Muscle layer of colon (tissue), 2 donors: ENCODE measurements at regions not wholly inside any gene's neighbourhood (a gene's known extent, or its start where the extent isn't known, plus 50 kb on each side); places are given as distances from the start of the nearest gene placed in this dataset.

ENCODE experiments used
- H3K27ac ChIP-seq: one replicate; pipeline ENCODE4 v1.7.0; 2013; ENCODE audit warnings: low read depth, mild to moderate bottlenecking, low read length, moderate library complexity
- H3K27me3 ChIP-seq, 2 donors: one replicate each; pipeline ENCODE4 v1.7.0; 2013; ENCODE audit warnings: low read length in 2 of 2, mild to moderate bottlenecking in 2 of 2; ENCODE audit not compliant: insufficient read depth in 2 of 2, control insufficient read depth in 1 of 2
- H3K36me3 ChIP-seq: one replicate; pipeline ENCODE4 v1.7.0; 2013; ENCODE audit warnings: mild to moderate bottlenecking, low read length; ENCODE audit not compliant: insufficient read depth
- H3K4me1 ChIP-seq: one replicate; pipeline ENCODE4 v1.7.0; 2013; ENCODE audit warnings: mild to moderate bottlenecking, low read length; ENCODE audit not compliant: insufficient read depth
- H3K4me3 ChIP-seq, 2 donors: one replicate each; pipeline ENCODE4 v1.7.0; 2013; ENCODE audit warnings: low read length in 2 of 2, low read depth in 1 of 2, mild to moderate bottlenecking in 1 of 2, moderate library complexity in 1 of 2
- H3K9ac ChIP-seq: one replicate; pipeline ENCODE4 v1.7.0; 2013; ENCODE audit warnings: low read length
- H3K9me3 ChIP-seq: one replicate; pipeline ENCODE4 v1.7.0; 2013; ENCODE audit warnings: mild to moderate bottlenecking, low read length
- donor health status: abdominal sarcoma.
- donor health status: Adenocarcinoma of cecum.

GRCh38 chr13:105572401-105572800 lies 963.1 kb downstream of the EFNB2 start:
- Histone ChIP-seq H3K36me3 (no peaks in the 10 kb centered on the region), H3K27ac (no peak overlapping the region), H3K4me1 (no peaks in the 10 kb centered on the region), H3K9me3 (no peaks in the 10 kb centered on the region), H3K27me3 (no peaks in the 10 kb centered on the region), H3K4me3 (no peak overlapping the region), H3K9ac (no peak overlapping the region)

DNA sequence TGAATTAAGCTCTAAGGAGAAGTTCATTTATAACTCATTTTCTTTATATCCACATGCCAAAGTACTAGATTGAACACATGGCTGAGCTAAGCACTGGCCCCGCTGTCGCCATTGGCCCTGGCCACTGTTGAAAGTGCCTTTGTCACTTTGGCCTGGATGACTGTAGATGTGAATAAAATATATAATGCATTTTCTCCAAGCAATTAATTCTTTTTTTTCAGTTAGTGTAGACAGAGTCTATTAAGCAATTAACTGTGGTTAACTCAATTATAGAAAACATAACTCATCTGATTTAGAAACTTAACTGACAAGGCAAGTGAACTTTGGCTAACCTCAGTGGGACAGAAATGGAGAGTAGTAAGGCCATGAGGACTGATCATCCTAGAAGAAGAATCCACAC lies 965.6 kb downstream of the EFNB2 start:
- H3K36me3 ChIP-seq: no peaks in the 10 kb centered on the region
- H3K4me3 ChIP-seq: no peak overlapping the region
- peaks cover 7% of the 10 kb centered on the region for H3K4me1 ChIP-seq
- H3K9me3 ChIP-seq: no peaks in the 10 kb centered on the region
- no peak overlapping the region for H3K27ac ChIP-seq
- H3K27me3 ChIP-seq: no peaks in the 10 kb centered on the region
- H3K9ac ChIP-seq: no peak overlapping the region

GRCh38 chr13:105567951-105568525 lies 967.4 kb downstream of the EFNB2 start:
- H3K4me1 ChIP-seq: peaks cover 7% of the 10 kb centered on the region
- H3K36me3 ChIP-seq: no peaks in the 10 kb centered on the region
- H3K9me3 ChIP-seq: no peaks in the 10 kb centered on the region
- no peak overlapping the region for H3K9ac ChIP-seq
- H3K27ac ChIP-seq: no peak overlapping the region
- H3K4me3 ChIP-seq: no peak overlapping the region
- H3K27me3 ChIP-seq: no peaks in the 10 kb centered on the region

DNA sequence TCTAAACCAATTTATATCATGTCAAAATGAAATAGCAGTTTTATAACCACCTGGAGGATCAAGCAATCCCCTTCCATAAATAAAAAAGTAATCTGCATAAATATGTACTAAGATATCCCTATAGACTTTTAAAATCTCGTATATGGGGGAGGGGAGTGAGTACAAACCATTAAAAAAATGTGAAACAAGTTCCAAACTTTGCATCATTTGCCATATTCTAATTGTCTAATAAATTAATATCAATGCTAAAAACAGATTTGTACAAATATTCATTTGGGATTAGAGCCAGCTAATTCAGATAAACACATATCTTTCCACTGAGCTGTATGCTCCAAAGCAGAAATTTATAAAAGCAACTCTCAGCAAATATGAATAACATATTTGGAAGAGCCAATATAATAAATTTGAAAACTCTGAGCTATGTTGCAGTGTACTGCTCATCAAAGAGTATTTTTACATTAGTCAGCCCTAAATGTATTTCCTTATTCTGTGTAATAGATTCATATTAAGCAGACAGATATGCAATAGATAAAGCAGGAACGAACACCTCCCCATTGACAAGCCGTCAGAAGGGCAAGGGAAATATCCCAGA lies 970.2 kb downstream of the EFNB2 start:
- no peak overlapping the region for H3K4me3 ChIP-seq
- H3K27ac ChIP-seq: no peak overlapping the region
- peaks cover 7% of the 10 kb centered on the region for H3K4me1 ChIP-seq
- H3K27me3 ChIP-seq: no peaks in the 10 kb centered on the region
- H3K36me3 ChIP-seq: no peaks in the 10 kb centered on the region
- no peaks in the 10 kb centered on the region for H3K9me3 ChIP-seq
- H3K9ac ChIP-seq: no peak overlapping the region

DNA sequence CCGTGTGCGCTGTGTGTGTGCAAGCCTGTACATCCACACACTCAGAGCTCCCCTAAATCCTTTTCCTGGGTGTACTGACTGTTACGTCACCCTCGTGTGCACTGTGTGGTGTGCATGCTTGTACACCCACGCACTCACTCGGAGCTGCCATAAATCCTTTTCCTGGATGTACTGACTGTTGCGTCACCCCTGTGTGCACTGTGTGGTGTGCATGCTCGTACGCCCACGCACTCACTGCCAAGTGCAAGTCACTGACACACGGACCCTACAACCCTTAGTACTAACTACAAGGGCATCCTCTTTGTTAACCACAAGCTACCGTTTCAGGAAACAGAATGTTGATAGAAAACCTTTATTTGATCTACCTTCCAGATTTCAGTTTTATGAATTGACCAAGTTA lies 983.4 kb downstream of the EFNB2 start:
- no peaks in the 10 kb centered on the region for H3K9me3 ChIP-seq
- H3K4me1 ChIP-seq: no peaks in the 10 kb centered on the region
- H3K9ac ChIP-seq: no peak overlapping the region
- H3K27me3 ChIP-seq: no peaks in the 10 kb centered on the region
- H3K36me3 ChIP-seq: no peaks in the 10 kb centered on the region
- no peak overlapping the region for H3K4me3 ChIP-seq
- H3K27ac ChIP-seq: no peak overlapping the region

DNA sequence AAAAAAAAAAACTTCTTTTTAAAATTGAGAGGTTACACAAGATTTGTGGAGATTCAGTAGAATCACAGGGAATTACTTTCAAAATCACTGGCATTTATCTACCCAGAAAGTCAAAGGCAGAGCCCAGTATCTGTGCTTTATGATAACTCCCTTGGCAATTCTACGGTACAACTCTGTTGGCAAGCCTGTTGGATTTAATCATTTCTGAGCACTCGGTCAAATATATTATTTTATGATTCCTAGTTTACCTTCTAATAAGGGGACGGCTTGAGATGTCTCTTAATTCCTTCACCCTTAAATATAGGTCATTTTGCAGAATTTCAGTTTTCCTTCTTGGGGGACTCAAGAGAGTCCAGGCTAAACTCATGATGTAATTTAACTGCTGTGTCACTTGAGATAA lies 987.6 kb downstream of the EFNB2 start:
- H3K4me1 ChIP-seq: no peaks in the 10 kb centered on the region
- no peak overlapping the region for H3K9ac ChIP-seq
- no peaks in the 10 kb centered on the region for H3K9me3 ChIP-seq
- H3K27me3 ChIP-seq: no peaks in the 10 kb centered on the region
- H3K27ac ChIP-seq: no peak overlapping the region
- no peak overlapping the region for H3K4me3 ChIP-seq
- no peaks in the 10 kb centered on the region for H3K36me3 ChIP-seq

DNA sequence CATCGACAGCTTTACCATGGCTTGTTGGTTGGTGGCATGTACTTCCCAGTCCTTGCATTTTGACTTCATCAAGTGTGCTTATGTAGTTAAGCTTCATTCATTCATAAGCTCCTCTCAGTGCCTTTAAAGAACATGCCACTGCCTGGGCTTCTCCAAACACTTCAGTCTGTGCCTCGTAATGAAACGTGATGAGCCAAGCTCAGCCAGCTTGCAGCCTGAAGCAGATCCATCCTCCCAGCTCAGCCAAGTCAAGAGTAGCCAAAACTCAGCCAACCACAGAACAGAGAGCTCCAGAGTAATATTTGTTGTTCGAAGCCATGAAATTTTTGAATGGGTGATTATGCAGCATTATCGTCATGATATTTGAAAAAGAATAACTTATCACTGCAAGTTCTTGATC lies 989.7 kb downstream of the EFNB2 start:
- no peak overlapping the region for H3K27ac ChIP-seq
- H3K9ac ChIP-seq: no peak overlapping the region
- no peaks in the 10 kb centered on the region for H3K36me3 ChIP-seq
- no peaks in the 10 kb centered on the region for H3K4me1 ChIP-seq
- no peaks in the 10 kb centered on the region for H3K27me3 ChIP-seq
- H3K4me3 ChIP-seq: no peak overlapping the region
- no peaks in the 10 kb centered on the region for H3K9me3 ChIP-seq

GRCh38 chr13:105543742-105544141 lies 991.7 kb downstream of the EFNB2 start:
- Histone ChIP-seq H3K27ac (no peak overlapping the region), H3K4me1 (no peaks in the 10 kb centered on the region), H3K36me3 (no peaks in the 10 kb centered on the region), H3K27me3 (no peaks in the 10 kb centered on the region), H3K9ac (no peak overlapping the region), H3K9me3 (no peaks in the 10 kb centered on the region), H3K4me3 (no peak overlapping the region)

DNA sequence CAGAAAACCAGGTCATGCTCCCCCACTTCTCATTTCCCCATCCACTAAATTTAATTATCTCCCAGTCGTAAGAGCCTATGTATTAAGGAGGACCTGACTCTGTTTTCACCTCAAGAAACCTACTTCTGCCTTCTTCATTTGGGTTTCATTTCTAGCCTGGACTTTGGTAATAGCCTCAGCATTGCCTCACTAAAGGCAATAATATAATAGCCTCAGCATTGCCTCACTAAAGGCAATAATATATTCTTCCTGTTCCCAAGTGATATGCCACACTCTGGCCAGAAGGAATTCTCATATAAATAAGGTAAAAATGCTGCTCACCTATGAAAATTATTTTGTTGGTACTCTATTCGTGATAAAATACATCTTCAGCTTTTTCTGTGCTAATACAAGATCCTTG lies 993.9 kb downstream of the EFNB2 start:
- no peak overlapping the region for H3K27ac ChIP-seq
- no peak overlapping the region for H3K4me3 ChIP-seq
- no peaks in the 10 kb centered on the region for H3K4me1 ChIP-seq
- H3K9me3 ChIP-seq: no peaks in the 10 kb centered on the region
- no peaks in the 10 kb centered on the region for H3K36me3 ChIP-seq
- H3K27me3 ChIP-seq: no peaks in the 10 kb centered on the region
- no peak overlapping the region for H3K9ac ChIP-seq

DNA sequence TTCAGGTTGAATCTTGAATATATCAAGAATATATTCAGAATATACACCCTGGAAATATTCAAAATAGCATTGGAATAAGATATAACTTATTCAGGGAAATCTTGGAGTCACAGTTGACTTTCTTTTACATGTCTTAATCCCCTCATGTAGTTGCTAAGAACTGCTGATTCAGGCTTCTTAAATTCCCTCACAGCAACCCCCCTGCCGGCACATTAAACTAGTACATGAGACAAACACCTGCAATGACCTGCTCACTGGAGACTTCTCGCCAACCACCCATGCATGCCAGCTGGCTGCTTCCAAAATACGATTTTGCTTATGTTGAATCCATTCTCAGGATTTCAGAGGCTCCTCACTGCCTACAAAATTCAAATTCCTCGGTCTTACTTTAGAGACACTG lies 997.1 kb downstream of the EFNB2 start:
- H3K4me3 ChIP-seq: no peak overlapping the region
- H3K27ac ChIP-seq: no peak overlapping the region

DNA sequence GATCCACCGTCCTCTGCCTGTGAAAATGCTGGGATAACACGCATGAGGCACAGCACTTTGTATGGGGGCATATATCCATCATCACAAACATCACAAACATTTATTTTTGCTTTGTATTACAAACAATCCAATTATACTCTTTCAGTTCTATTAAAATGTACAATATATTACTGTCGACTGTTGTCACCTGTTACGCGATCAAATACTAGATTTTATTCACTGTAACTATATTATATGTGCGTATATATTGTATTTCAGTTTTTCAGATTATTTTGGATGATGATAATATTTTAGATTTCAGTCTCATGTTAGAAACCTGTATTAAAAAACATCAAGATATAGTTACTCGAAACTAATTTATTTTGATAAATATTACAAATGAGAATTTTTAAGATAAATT lies 998.3 kb downstream of the EFNB2 start:
- no peak overlapping the region for H3K27ac ChIP-seq
- H3K4me1 ChIP-seq: no peaks in the 10 kb centered on the region
- no peaks in the 10 kb centered on the region for H3K9me3 ChIP-seq
- H3K9ac ChIP-seq: no peak overlapping the region
- no peaks in the 10 kb centered on the region for H3K36me3 ChIP-seq
- H3K27me3 ChIP-seq: no peaks in the 10 kb centered on the region
- no peak overlapping the region for H3K4me3 ChIP-seq

More for the DNA sequence above, 997.1 kb downstream of the EFNB2 start:
- Histone ChIP-seq H3K9ac (no peak overlapping the region), H3K36me3 (no peaks in the 10 kb centered on the region), H3K27me3 (no peaks in the 10 kb centered on the region), H3K4me1 (no peaks in the 10 kb centered on the region), H3K9me3 (no peaks in the 10 kb centered on the region)

- H3K27ac ChIP-seq: no peak overlapping the region
- no peaks in the 10 kb centered on the region for H3K36me3 ChIP-seq
- H3K9me3 ChIP-seq: no peaks in the 10 kb centered on the region
- no peaks in the 10 kb centered on the region for H3K27me3 ChIP-seq
- no peak overlapping the region for H3K4me3 ChIP-seq
- no peak overlapping the region for H3K9ac ChIP-seq
- no peaks in the 10 kb centered on the region for H3K4me1 ChIP-seq
Observed at GRCh38 chr13:105530468-105530867, 1005.0 kb downstream of the EFNB2 start.
